ENCODE measurements at regions not wholly inside any gene's neighbourhood (a gene's known extent, or its start where the extent isn't known, plus 50 kb on each side); places are given as distances from the start of the nearest gene placed in this dataset.

DNA sequence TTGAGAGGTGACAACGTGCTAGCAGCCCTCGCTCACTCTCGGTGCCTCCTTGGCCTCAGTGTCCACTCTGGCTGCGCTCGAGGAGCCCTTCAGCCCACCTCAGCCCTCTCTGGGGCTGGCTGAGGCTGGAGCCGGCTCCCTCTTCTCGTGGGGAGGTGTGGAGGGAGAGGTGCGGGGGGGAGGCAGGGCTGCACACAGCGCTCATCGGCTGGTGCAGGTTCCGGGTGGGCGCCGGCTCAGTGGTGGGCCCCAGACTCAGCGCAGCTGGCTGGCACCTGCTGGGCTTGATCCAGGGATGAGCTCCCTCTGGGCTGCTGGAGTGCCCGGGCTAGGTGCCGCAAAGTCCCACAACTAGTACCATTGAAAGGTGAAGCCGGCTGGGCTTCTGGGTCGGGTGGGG is 957.8 kb upstream of the GJE1 start:
- Histone ChIP-seq H3K27ac (ENCODE audit: low read depth, low read length, poor library complexity, severe bottlenecking) (no peak overlapping the region), H3F3A (ENCODE audit: insufficient read depth, low read length) (no peaks in the 10 kb centered on the region), H3K9me3 (ENCODE audit: low read length) (no peaks in the 10 kb centered on the region), H3K27me3 (ENCODE audit: insufficient read depth, low read length) (no peaks in the 10 kb centered on the region), H3K4me1 (ENCODE audit: insufficient read depth, low read length, severe bottlenecking) (no peaks in the 10 kb centered on the region), H3K79me2 (ENCODE audit: insufficient read depth, low read length) (no peaks in the 10 kb centered on the region), H2AFZ (ENCODE audit: low read length) (no peak overlapping the region), H3K9me2 (ENCODE audit: low read depth, low read length) (no peaks in the 10 kb centered on the region), H3K4me2 (ENCODE audit: low read length) (no peak overlapping the region), H4K20me1 (ENCODE audit: insufficient read depth, low read length) (no peaks in the 10 kb centered on the region), H3K9ac (ENCODE audit: low read length) (no peak overlapping the region), H3K36me3 (ENCODE audit: insufficient read depth, low read length) (no peaks in the 10 kb centered on the region), H3K4me3 (ENCODE audit: low read depth, low read length, poor library complexity, severe bottlenecking) (no peak overlapping the region)
- no peak for TF ChIP-seq EZH2 (IDR thresholded peaks at IDR 0.05; ENCODE audit: borderline replicate concordance, low read length)
- TF ChIP-seq, protein P1, sequence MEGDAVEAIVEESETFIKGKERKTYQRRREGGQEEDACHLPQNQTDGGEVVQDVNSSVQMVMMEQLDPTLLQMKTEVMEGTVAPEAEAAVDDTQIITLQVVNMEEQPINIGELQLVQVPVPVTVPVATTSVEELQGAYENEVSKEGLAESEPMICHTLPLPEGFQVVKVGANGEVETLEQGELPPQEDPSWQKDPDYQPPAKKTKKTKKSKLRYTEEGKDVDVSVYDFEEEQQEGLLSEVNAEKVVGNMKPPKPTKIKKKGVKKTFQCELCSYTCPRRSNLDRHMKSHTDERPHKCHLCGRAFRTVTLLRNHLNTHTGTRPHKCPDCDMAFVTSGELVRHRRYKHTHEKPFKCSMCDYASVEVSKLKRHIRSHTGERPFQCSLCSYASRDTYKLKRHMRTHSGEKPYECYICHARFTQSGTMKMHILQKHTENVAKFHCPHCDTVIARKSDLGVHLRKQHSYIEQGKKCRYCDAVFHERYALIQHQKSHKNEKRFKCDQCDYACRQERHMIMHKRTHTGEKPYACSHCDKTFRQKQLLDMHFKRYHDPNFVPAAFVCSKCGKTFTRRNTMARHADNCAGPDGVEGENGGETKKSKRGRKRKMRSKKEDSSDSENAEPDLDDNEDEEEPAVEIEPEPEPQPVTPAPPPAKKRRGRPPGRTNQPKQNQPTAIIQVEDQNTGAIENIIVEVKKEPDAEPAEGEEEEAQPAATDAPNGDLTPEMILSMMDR (IDR thresholded peaks at IDR 0.05; ENCODE audit: low read length), result no peak

DNA sequence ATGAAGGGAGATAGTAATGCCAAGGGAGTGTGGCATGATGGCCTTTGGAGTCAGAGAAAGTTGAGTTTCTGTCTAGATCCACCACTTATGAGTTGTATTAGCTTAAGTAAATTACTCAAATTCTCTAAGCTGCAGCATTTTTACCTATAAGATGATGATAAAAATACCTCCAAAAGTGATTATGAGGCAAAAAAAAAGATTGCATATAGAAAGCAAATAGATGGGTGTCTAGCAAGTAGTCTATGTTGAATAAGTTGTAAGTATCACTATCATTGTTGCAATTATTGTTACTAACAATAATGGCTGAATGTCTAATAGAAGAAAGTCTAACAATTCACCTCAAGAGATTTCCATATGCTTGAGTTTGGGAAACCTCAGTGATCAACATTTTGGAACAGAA is 959.2 kb upstream of the GJE1 start:
- no peaks in the 10 kb centered on the region for H3K9me2 ChIP-seq (ENCODE audit: low read depth, low read length)

DNA sequence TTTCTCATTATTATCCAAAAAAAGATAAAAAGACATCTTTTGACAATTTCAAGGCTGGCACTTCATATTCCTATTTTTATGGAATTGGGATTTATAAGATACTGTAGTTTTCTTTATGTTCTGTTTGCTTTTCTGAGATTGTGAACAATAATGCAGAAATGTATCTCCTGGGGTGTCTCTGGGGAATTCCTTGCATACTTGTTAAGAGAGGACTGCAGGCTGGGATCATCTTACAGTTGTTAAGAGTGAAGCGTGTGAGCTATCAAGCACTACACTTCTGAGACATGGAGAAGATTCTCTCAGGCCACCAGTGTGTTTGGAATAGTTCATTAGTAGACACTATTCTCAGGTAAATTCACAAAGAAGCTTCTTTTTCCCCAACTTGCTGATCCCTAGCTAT is 963.3 kb upstream of the GJE1 start:
- Histone ChIP-seq H3K4me2 (ENCODE audit: low read length) (no peak overlapping the region), H3K27ac (ENCODE audit: low read depth, low read length, poor library complexity, severe bottlenecking) (no peak overlapping the region), H3K9me2 (ENCODE audit: low read depth, low read length) (no peaks in the 10 kb centered on the region), H3K36me3 (ENCODE audit: insufficient read depth, low read length) (no peaks in the 10 kb centered on the region), H3K9ac (ENCODE audit: low read length) (no peak overlapping the region), H2AFZ (ENCODE audit: low read length) (no peak overlapping the region), H3K27me3 (ENCODE audit: insufficient read depth, low read length) (no peaks in the 10 kb centered on the region), H4K20me1 (ENCODE audit: insufficient read depth, low read length) (no peaks in the 10 kb centered on the region), H3K9me3 (ENCODE audit: low read length) (no peaks in the 10 kb centered on the region), H3K4me1 (ENCODE audit: insufficient read depth, low read length, severe bottlenecking) (no peaks in the 10 kb centered on the region), H3K4me3 (ENCODE audit: low read depth, low read length, poor library complexity, severe bottlenecking) (no peak overlapping the region), H3K79me2 (ENCODE audit: insufficient read depth, low read length) (no peaks in the 10 kb centered on the region), H3F3A (ENCODE audit: insufficient read depth, low read length) (no peaks in the 10 kb centered on the region)
- no peak for TF ChIP-seq EZH2 (IDR thresholded peaks at IDR 0.05; ENCODE audit: borderline replicate concordance, low read length)
- TF ChIP-seq, protein P1 (IDR thresholded peaks at IDR 0.05; ENCODE audit: low read length), result no peak

More for the DNA sequence above, 959.2 kb upstream of the GJE1 start:
- H3K4me3 ChIP-seq (ENCODE audit: low read depth, low read length, poor library complexity, severe bottlenecking), result no peak overlapping the region
- no peaks in the 10 kb centered on the region for H3K9me3 ChIP-seq (ENCODE audit: low read length)
- no peaks in the 10 kb centered on the region for H3K36me3 ChIP-seq (ENCODE audit: insufficient read depth, low read length)
- H3K4me1 ChIP-seq (ENCODE audit: insufficient read depth, low read length, severe bottlenecking), result no peaks in the 10 kb centered on the region
- no peaks in the 10 kb centered on the region for H3K79me2 ChIP-seq (ENCODE audit: insufficient read depth, low read length)
- no peak overlapping the region for H2AFZ ChIP-seq (ENCODE audit: low read length)
- no peak overlapping the region for H3K4me2 ChIP-seq (ENCODE audit: low read length)
- TF ChIP-seq, protein P1 (IDR thresholded peaks at IDR 0.05; ENCODE audit: low read length), result no peak
- no peak for TF ChIP-seq EZH2 (IDR thresholded peaks at IDR 0.05; ENCODE audit: borderline replicate concordance, low read length)
- no peaks in the 10 kb centered on the region for H3K27me3 ChIP-seq (ENCODE audit: insufficient read depth, low read length)
- H4K20me1 ChIP-seq (ENCODE audit: insufficient read depth, low read length), result no peaks in the 10 kb centered on the region
- H3K9ac ChIP-seq (ENCODE audit: low read length), result no peak overlapping the region
- no peak overlapping the region for H3K27ac ChIP-seq (ENCODE audit: low read depth, low read length, poor library complexity, severe bottlenecking)
- H3F3A ChIP-seq (ENCODE audit: insufficient read depth, low read length), result no peaks in the 10 kb centered on the region
